Mesendoderm (in vitro differentiated cells): ENCODE measurements at regions not wholly inside any gene's neighbourhood (a gene's known extent, or its start where the extent isn't known, plus 50 kb on each side); places are given as distances from the start of the nearest gene placed in this dataset.
"Not testable (repeated sequence)": the region's sequence is repeated elsewhere in the genome, so short reads cannot be mapped to it uniquely, and the experiment has no call there.

Source experiments
- DNase-seq: peaks from one replicate; pipeline ENCODE4 v3.0.0; 2013
- H2AK5ac ChIP-seq: 2 replicates; pipeline ENCODE4 v1.6.1; 2013; ENCODE audit warnings: low read length, inconsistent platforms
- H2BK120ac ChIP-seq: 2 replicates; pipeline ENCODE4 v1.6.1; 2013; ENCODE audit warnings: low read depth, mild to moderate bottlenecking, low read length, moderate library complexity, mixed read lengths
- H2BK15ac ChIP-seq: replicated peaks from 2 replicates; pipeline ENCODE4 v1.6.1; 2013; ENCODE audit warnings: low read depth, mild to moderate bottlenecking, moderate library complexity
- H2BK5ac ChIP-seq: 2 replicates; pipeline ENCODE4 v1.6.1; 2013; ENCODE audit warnings: low read length, inconsistent platforms
- H3K18ac ChIP-seq: 2 replicates; pipeline ENCODE4 v1.6.1; 2013; ENCODE audit warnings: mild to moderate bottlenecking, low read length, mixed read lengths
- H3K23ac ChIP-seq: one replicate; pipeline ENCODE4 v1.6.1; 2013; ENCODE audit warnings: low read length
- H3K27ac ChIP-seq: 2 replicates; pipeline ENCODE4 v1.5.1; 2013; ENCODE audit warnings: low read depth, mild to moderate bottlenecking, inconsistent platforms, low read length, moderate library complexity
- H3K27me3 ChIP-seq: 2 replicates; pipeline ENCODE4 v1.6.1; 2013; ENCODE audit warnings: low read length, control low read depth, mild to moderate bottlenecking, inconsistent platforms; ENCODE audit not compliant: insufficient read depth, poor library complexity
- H3K36me3 ChIP-seq: 2 replicates; pipeline ENCODE4 v1.6.1; 2013; ENCODE audit warnings: low read length, inconsistent platforms; ENCODE audit not compliant: control insufficient read depth, insufficient read depth
- H3K4ac ChIP-seq: one replicate; pipeline ENCODE4 v1.6.1; 2013; ENCODE audit warnings: low read depth, mild to moderate bottlenecking, low read length, moderate library complexity
- H3K4me1 ChIP-seq: 2 replicates; pipeline ENCODE4 v1.6.1; 2013; ENCODE audit warnings: low read depth, low read length, inconsistent platforms; ENCODE audit not compliant: control insufficient read depth
- H3K4me2 ChIP-seq: 2 replicates; pipeline ENCODE4 v1.6.1; 2013; ENCODE audit warnings: low read length
- H3K4me3 ChIP-seq: 2 replicates; pipeline ENCODE4 v1.5.1; 2013; ENCODE audit warnings: mild to moderate bottlenecking, low read length
- H3K56ac ChIP-seq: one replicate; pipeline ENCODE4 v1.6.1; 2013; ENCODE audit warnings: low read length
- H3K79me1 ChIP-seq: 2 replicates; pipeline ENCODE4 v1.6.1; 2013; ENCODE audit warnings: low read length, inconsistent platforms
- H3K79me2 ChIP-seq: 2 replicates; pipeline ENCODE4 v1.6.1; 2013; ENCODE audit warnings: mild to moderate bottlenecking, low read length; ENCODE audit not compliant: control insufficient read depth, insufficient read depth
- H3K9ac ChIP-seq: 2 replicates; pipeline ENCODE4 v1.6.1; 2013; ENCODE audit warnings: low read length, inconsistent platforms
- H4K5ac ChIP-seq: one replicate; pipeline ENCODE4 v1.6.1; 2013; ENCODE audit warnings: low read length
- H4K8ac ChIP-seq: one replicate; pipeline ENCODE4 v1.6.1; 2013; ENCODE audit warnings: low read depth, mild to moderate bottlenecking, control low read depth, low read length, moderate library complexity
- WGBS: extraction: QIAGEN DNeasy Blood & Tissue Kit; methylation state at CpG from one replicate; pipeline ENCODE4 v1.1.7; 2013; ENCODE audit warnings: low lambda C conversion rate, missing lambda C conversion rate; ENCODE audit not compliant: insufficient coverage; ENCODE audit errors: extremely low coverage; 5-methylcytosine and 5-hydroxymethylcytosine counted together

GRCh38 chr14:106686533-106686932, 1160.2 kb downstream of the TMEM121 start:
- Histone ChIP-seq H2AK5ac (no peak overlapping the region), H3K18ac (no peak overlapping the region), H3K27ac (no peak overlapping the region), H3K23ac (no peak overlapping the region), H3K79me2 (no peaks in the 10 kb centered on the region), H3K56ac (no peak overlapping the region), H4K5ac (no peak overlapping the region), H3K9ac (no peak overlapping the region), H3K4me3 (no peak overlapping the region), H3K4ac (no peak overlapping the region), H3K4me2 (no peak overlapping the region), H2BK15ac (no peak overlapping the region), H3K4me1 (no peaks in the 10 kb centered on the region), H2BK5ac (no peak overlapping the region), H2BK120ac (no peak overlapping the region), H3K36me3 (no peaks in the 10 kb centered on the region), H3K79me1 (no peaks in the 10 kb centered on the region), H4K8ac (no peak overlapping the region), H3K27me3 (no peaks in the 10 kb centered on the region)
- no peak for DNase-seq
- no CpG with 5 or more reads among the region's 5 CpGs for WGBS

- WGBS: no CpG with 5 or more reads among the region's 1 CpG
Measured at GRCh38 chr14:106690333-106690891, 1164.0 kb downstream of the TMEM121 start.

GRCh38 chr14:106691601-106692291, 1165.4 kb downstream of the TMEM121 start:
- no peak overlapping the region for H4K5ac ChIP-seq
- peak; percentile 2 for DNase-seq
- no peak overlapping the region for H3K18ac ChIP-seq
- no peak overlapping the region for H3K9ac ChIP-seq
- H3K4me1 ChIP-seq: no peaks in the 10 kb centered on the region
- H3K27me3 ChIP-seq: no peaks in the 10 kb centered on the region
- no peak overlapping the region for H3K4ac ChIP-seq
- H3K23ac ChIP-seq: no peak overlapping the region
- H2BK120ac ChIP-seq: no peak overlapping the region
- H3K27ac ChIP-seq: no peak overlapping the region
- no peaks in the 10 kb centered on the region for H3K36me3 ChIP-seq
- no peaks in the 10 kb centered on the region for H3K79me1 ChIP-seq
- WGBS: no CpG with 5 or more reads among the region's 13 CpGs
- no peak overlapping the region for H3K4me3 ChIP-seq
- no peak overlapping the region for H2BK5ac ChIP-seq
- H3K79me2 ChIP-seq: no peaks in the 10 kb centered on the region
- no peak overlapping the region for H2BK15ac ChIP-seq
- no peak overlapping the region for H3K56ac ChIP-seq
- H2AK5ac ChIP-seq: no peak overlapping the region
- H4K8ac ChIP-seq: no peak overlapping the region
- no peak overlapping the region for H3K4me2 ChIP-seq

More at GRCh38 chr14:106690333-106690891, 1164.0 kb downstream of the TMEM121 start:
- no peak for DNase-seq
- H3K4ac ChIP-seq: no peak overlapping the region
- H2BK15ac ChIP-seq: no peak overlapping the region
- no peak overlapping the region for H3K18ac ChIP-seq
- no peak overlapping the region for H4K8ac ChIP-seq
- no peak overlapping the region for H3K27ac ChIP-seq
- H3K36me3 ChIP-seq: no peaks in the 10 kb centered on the region
- no peak overlapping the region for H3K4me3 ChIP-seq
- no peak overlapping the region for H3K4me2 ChIP-seq
- no peak overlapping the region for H3K23ac ChIP-seq
- H3K27me3 ChIP-seq: no peaks in the 10 kb centered on the region
- no peak overlapping the region for H2BK5ac ChIP-seq
- H4K5ac ChIP-seq: no peak overlapping the region
- no peak overlapping the region for H2AK5ac ChIP-seq
- H3K79me1 ChIP-seq: no peaks in the 10 kb centered on the region
- H3K79me2 ChIP-seq: no peaks in the 10 kb centered on the region
- no peak overlapping the region for H2BK120ac ChIP-seq
- no peak overlapping the region for H3K56ac ChIP-seq
- H3K9ac ChIP-seq: no peak overlapping the region
- H3K4me1 ChIP-seq: no peaks in the 10 kb centered on the region

GRCh38 chr14:106694638-106695393, 1168.4 kb downstream of the TMEM121 start:
- no peaks in the 10 kb centered on the region for H3K4me1 ChIP-seq
- H3K4ac ChIP-seq: no peak overlapping the region
- no peaks in the 10 kb centered on the region for H3K79me2 ChIP-seq
- H2BK5ac ChIP-seq: no peak overlapping the region
- no peak overlapping the region for H3K4me3 ChIP-seq
- H3K18ac ChIP-seq: no peak overlapping the region
- H3K4me2 ChIP-seq: no peak overlapping the region
- no peak overlapping the region for H3K9ac ChIP-seq
- DNase-seq: no peak
- H4K5ac ChIP-seq: no peak overlapping the region
- H3K79me1 ChIP-seq: no peaks in the 10 kb centered on the region
- no peaks in the 10 kb centered on the region for H3K36me3 ChIP-seq
- WGBS: no CpG with 5 or more reads among the region's 19 CpGs
- H2BK15ac ChIP-seq: no peak overlapping the region
- no peak overlapping the region for H4K8ac ChIP-seq
- H2AK5ac ChIP-seq: no peak overlapping the region
- no peaks in the 10 kb centered on the region for H3K27me3 ChIP-seq
- H3K56ac ChIP-seq: no peak overlapping the region
- H3K27ac ChIP-seq: no peak overlapping the region
- no peak overlapping the region for H2BK120ac ChIP-seq
- H3K23ac ChIP-seq: no peak overlapping the region

GRCh38 chr14:106698620-106699267, 1172.4 kb downstream of the TMEM121 start:
- not testable (repeated sequence) for H4K5ac ChIP-seq, H3K27ac ChIP-seq, DNase-seq, H4K8ac ChIP-seq, H3K36me3 ChIP-seq, H3K9ac ChIP-seq, H2BK15ac ChIP-seq, H3K23ac ChIP-seq, H3K4ac ChIP-seq, H2BK120ac ChIP-seq, H3K56ac ChIP-seq, H3K4me1 ChIP-seq, H3K18ac ChIP-seq, H2AK5ac ChIP-seq, H3K4me2 ChIP-seq, H3K4me3 ChIP-seq, H3K79me2 ChIP-seq, H3K79me1 ChIP-seq, H3K27me3 ChIP-seq, H2BK5ac ChIP-seq
- WGBS: no CpG with 5 or more reads among the region's 16 CpGs
